ENCODE measurements at regions not wholly inside any gene's neighbourhood (a gene's known extent, or its start where the extent isn't known, plus 50 kb on each side); places are given as distances from the start of the nearest gene placed in this dataset.

DNA sequence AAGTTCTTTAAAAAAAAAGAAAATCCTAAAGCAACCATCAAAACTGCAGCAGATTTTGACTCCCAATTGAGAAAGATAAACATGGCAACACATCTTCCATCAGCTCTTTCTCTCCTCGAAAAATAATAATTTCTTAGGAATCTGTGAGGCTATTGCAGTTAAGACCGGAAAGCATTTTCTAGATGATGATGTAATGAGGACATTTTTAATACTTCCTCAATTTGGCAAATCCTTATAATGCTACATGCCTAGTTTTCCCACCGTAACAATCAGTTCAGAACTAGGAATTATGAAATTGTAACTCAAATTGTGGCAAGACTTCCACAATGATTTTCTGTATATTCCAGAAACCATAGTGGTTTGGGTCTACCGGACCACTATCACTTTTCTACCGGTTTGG, 180.9 kb upstream of the PDE3A start:
- no peak for TF ChIP-seq POLR2A (IDR thresholded peaks at IDR 0.05)
- TF ChIP-seq, protein P1, sequence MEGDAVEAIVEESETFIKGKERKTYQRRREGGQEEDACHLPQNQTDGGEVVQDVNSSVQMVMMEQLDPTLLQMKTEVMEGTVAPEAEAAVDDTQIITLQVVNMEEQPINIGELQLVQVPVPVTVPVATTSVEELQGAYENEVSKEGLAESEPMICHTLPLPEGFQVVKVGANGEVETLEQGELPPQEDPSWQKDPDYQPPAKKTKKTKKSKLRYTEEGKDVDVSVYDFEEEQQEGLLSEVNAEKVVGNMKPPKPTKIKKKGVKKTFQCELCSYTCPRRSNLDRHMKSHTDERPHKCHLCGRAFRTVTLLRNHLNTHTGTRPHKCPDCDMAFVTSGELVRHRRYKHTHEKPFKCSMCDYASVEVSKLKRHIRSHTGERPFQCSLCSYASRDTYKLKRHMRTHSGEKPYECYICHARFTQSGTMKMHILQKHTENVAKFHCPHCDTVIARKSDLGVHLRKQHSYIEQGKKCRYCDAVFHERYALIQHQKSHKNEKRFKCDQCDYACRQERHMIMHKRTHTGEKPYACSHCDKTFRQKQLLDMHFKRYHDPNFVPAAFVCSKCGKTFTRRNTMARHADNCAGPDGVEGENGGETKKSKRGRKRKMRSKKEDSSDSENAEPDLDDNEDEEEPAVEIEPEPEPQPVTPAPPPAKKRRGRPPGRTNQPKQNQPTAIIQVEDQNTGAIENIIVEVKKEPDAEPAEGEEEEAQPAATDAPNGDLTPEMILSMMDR (IDR thresholded peaks at IDR 0.05) = no peak
- no peak for TF ChIP-seq EP300 (IDR thresholded peaks at IDR 0.05)

Measured in suprapubic skin (tissue), 3 donors.